GM18909 (cell line): ENCODE measurements at regions not wholly inside any gene's neighbourhood (a gene's known extent, or its start where the extent isn't known, plus 50 kb on each side); places are given as distances from the start of the nearest gene placed in this dataset.

ENCODE experiments used
- ATAC-seq: cut with Tn5 transposase; IDR thresholded peaks from one replicate; pipeline ENCODE4 v1.9.1; 2021; ENCODE audit warnings: mild to moderate bottlenecking; ENCODE audit not compliant: unreplicated experiment, poor library complexity

DNA sequence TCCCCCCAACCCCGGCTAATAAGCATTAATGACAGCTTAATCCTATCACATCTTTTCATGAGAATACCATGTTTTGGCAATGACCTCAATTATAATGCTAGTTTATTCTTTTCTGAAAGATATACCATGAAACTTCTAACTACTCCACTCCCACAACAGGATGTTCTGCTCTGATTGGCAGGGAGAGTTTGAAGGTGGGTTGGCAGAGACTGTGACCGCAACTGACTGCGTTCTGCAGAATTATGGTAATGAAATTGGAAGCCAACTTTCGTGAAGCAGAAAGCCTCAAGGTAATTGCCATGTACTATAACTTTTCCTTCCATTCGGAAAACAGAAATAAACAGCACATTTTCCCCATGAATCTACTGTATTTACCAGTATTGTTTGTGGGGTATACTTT lies 288.2 kb upstream of the SEMA3D start:
- no peak for ATAC-seq

DNA sequence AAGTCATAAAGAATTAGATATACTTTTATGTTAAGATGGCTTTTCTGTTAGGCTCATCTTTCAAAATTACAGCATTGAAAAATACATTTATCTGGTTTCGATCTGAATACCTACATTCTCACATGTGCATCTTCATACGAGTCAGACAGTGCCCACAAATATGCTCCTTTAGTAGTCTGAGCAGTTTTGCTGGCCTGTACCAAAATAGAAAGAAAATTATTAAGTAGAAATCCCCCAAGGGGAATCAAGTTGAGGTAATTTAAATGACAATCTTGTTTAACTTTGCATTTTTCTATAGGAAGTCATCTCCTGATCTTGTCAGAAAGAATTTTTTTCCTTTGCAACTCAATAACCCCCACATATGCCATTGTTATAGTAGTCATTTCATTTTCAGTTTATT lies 287.4 kb upstream of the SEMA3D start:
- peak; percentile 77 for ATAC-seq

DNA sequence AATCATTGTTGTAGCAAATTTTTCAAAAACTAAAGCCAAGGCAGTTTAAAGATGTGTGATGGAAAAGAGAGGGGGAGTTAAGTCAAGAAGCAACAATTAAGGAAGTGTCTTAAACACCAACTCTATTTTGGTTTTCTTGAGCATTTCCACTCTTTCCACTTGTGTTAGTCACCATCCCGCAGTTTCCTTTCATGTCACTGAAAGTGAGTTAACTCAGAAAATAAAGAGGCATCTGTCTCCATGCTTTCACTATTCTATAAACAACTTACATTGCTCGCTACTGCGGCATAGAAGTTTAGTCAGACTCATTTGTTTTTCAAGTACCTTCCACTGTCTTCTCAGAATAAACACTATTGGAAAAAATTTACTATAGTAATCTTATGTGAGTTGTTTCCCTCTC lies 284.9 kb upstream of the SEMA3D start:
- ATAC-seq, result no peak

DNA sequence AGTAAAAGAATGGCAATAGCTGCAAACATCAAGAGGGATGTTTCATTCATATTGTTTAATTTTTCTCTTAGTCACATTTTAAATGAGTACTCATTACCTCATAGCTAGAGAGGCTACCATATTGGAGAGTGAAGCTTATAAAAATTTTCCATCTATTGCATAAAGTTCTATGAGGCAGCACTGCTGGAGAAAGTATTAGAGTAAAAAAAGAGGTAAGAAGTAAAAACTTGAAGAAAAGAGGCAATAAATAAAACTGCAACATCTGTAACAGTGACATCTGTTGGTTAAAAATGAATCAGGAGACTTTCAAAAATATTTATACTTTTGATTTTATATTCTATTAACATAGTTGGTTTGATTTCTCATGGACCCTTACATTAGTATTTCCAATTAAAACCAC lies 284.5 kb upstream of the SEMA3D start:
- no peak for ATAC-seq

DNA sequence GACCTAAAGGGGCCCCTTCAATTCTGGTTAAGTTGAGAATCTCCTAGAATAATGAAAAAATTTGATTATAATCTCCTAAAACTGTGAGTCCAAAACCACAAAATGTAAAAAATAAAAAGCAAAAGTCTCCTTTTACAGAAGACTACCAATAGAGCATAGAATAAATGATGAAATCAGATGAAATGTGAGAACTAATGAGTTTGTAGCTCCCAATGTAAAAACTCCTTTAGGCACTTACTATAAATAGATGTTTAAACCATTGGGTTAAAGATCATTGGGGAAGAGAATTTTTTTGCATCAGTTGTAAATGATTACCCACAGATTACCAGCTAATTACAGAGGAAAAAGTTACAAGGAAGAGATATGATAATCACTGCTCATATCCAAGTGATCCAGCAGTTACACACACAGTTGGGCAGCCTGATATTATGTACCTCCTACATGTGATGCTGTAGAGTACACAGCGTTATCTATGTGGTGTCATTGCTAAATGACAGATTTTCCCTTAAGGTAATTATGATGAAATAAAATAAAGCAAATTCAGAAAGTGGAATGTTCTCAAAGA lies 282.7 kb upstream of the SEMA3D start:
- no peak for ATAC-seq

DNA sequence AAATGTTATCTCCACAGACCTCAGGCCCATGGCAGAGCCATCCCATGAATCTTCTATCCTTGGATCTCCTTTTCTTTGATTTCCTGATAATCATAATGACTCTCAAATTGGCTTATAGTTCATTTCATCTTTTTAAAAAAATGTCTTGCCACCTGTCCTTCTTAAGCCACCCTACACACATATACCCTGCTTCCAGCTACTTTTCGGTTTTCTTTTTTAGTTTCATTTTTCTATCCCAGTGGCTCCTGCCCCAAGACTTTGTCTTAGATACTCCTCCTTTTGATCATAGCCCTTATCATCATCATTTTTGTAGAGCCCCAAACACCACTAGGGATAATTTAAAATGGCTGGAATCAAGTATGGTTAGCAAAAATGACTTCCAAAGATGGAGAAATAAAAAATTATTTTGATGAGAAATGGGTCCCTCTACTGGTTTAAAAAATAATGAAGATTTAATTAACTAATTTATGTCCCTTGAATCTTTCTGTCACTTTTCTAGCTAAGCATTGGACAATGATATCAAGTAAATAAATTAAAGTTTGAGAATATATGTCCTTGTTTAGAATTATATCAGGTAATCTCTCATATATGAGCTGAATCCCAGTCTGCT lies 277.3 kb upstream of the SEMA3D start:
- no peak for ATAC-seq

DNA sequence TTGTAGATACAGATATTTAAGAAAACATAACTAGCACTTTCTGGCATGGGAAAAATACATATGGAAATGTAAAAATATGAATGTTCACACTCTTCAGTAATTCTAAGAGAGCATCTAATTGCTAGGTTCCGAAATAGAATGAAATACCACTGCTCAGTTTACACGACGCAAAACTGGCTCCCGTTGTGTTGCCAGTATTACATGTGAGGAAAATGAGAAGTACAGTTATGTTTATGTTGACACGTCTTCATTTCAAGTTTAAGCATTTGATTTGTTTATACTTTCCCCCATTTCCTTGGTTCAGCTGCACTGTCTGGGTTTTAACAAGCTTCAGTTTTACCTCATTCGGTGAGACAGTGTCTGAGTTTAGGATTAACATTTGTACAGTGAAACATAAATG lies 275.8 kb upstream of the SEMA3D start:
- no peak for ATAC-seq

DNA sequence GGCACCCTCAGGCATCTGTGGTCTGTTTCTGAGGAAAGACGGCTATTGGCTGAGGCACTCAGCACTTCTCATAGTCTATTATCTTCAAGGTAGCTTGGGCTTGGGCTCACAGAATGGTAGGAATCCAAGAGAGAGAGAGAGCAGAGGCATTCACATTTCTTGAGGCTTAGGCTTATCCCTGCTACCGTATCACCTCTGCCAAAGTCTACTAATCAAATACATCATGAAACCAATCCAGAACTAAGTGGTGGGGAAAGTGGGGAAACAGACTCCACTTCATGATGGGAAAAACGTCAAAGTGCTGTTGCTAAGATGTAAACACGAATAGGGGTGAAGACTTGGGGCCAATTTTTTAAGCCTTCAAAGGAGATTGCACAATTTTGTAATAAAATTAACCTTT lies 271.1 kb upstream of the SEMA3D start:
- no peak for ATAC-seq

DNA sequence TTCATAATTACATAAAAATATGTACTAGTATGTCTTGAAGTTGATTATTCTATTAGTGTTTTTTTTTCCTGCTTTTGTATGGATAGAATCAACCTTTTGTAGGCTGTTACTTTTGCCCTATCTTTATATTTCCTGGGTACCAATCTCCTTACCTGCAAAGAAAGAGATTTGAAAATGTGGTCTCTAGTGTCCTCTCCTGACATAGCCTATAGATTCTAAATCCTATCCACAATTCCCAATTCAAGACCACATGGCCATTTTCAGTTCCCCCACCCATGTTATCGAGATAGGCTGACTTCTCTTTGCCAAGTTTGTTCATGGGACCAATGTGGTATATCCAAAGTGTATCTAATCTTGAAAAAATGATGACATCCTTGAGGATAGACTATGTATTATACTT lies 269.4 kb upstream of the SEMA3D start:
- no peak for ATAC-seq

DNA sequence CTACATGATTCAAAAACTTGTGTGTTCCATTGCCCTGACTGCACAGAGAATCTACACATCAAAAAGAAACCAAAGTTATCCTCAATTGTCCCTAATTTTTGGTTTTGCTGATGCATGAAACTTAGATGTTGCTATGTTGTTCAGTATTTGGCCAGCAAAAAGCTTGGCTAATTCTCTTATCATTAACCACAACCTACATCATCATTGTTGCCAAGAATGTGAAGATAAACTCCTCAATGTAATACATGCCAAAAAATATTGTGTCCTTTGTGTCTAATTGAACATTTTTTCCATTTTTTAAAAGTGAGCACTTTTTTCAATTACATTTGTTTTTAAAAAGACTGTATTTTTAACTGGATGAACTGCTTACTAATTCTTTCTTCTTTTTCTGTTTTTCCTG lies 268.0 kb upstream of the SEMA3D start:
- no peak for ATAC-seq

DNA sequence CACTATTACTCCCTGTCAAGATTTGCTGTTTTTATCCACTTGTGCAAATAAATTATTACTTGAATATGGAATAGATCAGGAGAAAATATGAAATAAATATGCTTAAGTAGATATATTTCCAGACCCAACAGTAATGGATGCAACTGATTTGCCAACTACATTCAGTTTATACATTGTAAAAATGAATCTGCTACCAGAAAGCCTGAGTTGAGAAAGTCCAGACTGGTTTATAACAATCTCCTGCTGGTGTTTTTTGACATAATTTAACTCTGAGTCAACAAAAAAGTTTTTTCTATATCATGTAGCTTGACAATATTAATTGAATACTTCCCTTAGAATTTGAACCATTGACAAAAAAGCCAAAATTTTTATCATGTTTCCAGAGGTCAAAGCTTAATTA lies 265.8 kb upstream of the SEMA3D start:
- ATAC-seq, result no peak

DNA sequence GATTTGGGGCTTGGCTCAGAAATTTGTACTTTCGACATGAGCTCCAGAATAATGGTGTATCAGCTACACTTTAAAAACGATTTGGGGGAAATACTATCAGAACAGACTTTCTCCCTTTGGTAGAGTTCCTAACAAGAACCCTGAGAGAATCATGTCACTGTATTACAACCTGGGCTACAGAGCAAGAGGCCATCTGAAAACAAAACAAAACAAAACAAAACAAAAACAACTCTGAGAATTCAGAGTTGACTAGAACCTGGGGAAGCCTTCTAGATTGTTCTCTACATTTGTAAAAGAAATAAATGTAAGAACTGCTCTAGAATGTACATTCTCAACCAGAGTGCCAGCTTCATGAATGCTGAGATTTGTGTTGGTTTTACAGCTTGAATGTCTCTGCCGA lies 262.6 kb upstream of the SEMA3D start:
- ATAC-seq, result no peak

DNA sequence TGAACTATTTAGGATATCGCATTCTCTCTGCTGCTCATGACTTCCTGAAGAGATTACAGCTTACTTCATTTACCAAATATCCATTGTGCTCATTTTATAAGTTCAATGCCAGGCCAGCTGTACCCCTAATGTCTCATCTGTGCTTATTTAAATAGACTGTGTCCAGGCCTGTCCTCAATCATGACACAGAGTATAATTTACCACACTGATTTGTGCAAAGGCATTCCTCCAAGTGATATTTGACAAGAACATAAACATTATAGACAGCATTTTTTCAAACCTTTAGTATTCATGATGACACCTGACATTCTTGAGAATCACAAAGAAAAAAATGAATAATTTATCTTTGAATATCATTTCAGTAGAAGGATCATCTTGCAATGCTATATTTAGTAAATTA lies 260.1 kb upstream of the SEMA3D start:
- ATAC-seq, result no peak

DNA sequence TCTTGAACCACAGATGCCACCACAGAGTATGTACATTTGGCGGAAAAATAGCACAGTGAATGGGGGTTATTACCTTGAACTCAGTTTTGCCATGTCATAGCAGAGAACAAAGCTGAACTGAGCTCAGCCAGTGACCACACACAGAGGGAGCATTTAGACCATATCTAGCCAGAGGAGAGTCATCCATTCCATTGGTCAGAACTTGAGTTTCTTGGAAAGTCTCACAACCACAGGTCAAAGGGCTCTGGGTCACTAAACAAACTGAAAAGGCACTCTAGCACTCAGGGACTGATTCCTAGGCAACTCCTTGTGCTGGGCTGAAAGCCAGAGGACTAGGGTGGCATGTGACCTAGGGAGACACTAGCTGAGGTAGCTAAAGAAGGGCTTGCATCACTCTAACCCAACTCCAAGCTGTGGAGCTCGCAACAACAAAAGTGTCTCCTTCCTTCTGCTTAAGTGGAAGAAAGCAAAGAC lies 239.7 kb upstream of the SEMA3D start:
- ATAC-seq, result no peak

DNA sequence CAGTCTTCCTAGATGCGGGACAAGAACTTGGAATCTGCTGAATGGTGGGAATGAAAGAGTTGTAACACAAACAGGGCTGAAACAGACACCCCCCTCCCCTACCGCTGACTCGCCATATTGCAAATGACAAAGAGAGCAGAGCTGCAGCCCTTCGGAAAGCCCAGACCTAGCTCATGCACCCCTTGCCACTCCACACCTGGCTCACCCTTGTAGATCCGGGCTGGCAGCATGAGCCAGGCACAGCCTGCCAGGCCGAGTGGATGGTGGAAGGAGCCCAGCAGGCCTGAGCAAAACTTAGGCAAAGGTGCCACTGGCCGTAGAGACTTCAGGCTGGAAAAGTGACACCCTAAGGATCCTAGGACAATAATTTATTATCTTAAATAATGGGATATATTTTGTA lies 237.4 kb upstream of the SEMA3D start:
- ATAC-seq, result no peak

DNA sequence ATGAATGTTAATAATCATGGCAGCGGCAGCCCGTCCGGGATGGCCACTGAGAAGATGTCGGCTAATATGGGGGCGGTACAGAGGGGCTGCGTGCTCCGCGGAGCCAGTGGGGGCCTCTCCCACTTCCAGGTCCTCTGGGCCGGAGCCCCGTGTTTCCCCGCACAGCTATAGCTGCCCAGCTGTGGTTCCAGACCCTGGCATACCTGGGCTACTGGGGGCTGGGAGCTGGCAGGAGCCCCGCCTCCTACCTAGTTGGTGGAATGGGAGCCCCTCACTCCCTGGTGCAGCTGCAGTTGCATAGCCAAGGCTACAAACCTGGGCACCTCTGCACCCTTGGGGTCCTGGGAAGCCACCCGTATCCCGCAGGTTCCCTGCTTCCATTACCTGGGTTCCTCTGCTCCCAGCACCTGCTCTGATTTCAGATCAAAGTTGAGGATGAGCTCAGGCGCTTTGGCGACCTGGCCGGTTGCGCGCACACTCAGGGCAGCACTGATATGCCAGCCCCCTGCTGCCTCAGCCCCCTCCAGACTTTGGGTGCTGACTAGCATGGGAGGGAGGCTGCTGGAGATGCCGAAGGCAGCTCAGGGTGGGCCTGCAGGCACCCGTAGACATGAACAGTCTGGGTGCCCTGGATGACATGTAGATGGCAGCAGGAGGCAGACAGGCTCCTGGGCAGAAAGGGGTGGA lies 236.5 kb upstream of the SEMA3D start:
- no peak for ATAC-seq

DNA sequence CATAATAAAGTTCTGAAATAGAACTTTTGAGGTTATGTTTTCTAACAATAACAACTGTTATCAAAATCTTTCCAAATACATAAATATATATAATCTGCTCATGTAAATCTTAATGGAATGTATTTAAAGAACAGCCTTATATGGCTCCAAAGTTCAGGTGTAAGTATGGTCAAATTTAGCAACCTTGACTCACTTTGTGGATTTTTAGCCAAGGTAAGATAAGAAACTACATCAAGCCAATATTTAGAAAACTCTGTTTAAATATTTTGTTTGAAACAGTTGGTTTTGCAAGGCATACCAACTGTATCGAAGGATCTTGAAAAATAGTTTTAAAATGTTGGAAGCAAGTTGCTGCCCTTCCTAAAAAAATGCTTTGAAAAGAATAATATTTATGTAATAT lies 228.9 kb upstream of the SEMA3D start:
- no peak for ATAC-seq

DNA sequence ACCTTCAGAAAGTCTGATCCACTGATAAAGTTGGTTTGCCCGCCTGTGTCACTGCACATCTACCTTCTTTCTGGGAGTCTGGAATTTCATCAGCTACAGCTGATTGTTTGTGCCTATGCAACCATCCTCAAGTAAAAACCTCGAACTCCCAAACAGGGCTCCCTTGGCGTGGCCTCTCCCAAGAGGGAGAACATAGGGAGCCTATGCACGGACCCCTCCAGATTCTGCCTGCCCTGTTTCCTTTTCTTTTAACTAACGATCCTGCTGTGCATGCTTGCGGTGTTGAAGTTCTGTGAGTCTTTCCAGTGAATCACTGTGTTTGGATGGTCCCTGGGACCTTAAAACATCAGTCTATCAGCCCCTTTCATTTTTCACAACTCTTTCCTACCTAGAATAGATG lies 226.9 kb upstream of the SEMA3D start:
- no peak for ATAC-seq

DNA sequence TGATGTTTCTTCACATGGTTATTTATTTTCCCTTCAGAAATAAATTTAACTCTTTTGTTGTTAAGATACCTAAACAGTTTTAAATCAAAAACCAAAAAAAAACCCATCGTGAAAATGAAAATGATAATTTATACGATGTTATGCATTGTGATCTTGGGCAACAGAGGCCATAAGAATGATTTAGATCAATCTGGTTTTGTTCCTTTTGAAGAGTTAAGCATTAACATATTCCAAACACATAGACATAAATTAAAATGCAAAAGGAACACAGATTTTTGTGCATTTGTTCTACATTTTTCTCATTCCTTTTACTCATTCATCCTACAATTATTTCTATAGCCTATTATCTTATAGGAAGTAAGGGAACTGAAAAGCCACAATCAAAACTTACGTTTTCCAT lies 226.1 kb upstream of the SEMA3D start:
- no peak for ATAC-seq

DNA sequence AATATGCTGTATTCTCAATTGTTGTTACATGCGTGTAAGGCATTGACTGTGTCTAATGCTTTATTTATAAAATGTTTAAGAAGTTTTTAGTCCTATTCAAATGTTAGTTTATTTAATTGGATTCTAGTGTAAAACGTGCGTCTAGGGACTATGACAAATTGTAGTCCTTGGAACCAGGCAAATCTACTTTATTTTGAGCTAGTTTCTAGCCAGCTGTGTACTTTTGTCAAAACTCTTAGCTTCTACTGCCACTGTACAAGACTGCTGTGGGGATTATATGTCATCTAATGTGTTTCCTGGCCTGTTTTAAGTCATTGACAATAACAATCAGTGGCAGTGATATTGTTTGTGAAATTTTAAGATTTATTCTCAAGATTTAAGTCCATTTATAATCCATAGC lies 220.5 kb upstream of the SEMA3D start:
- no peak for ATAC-seq

DNA sequence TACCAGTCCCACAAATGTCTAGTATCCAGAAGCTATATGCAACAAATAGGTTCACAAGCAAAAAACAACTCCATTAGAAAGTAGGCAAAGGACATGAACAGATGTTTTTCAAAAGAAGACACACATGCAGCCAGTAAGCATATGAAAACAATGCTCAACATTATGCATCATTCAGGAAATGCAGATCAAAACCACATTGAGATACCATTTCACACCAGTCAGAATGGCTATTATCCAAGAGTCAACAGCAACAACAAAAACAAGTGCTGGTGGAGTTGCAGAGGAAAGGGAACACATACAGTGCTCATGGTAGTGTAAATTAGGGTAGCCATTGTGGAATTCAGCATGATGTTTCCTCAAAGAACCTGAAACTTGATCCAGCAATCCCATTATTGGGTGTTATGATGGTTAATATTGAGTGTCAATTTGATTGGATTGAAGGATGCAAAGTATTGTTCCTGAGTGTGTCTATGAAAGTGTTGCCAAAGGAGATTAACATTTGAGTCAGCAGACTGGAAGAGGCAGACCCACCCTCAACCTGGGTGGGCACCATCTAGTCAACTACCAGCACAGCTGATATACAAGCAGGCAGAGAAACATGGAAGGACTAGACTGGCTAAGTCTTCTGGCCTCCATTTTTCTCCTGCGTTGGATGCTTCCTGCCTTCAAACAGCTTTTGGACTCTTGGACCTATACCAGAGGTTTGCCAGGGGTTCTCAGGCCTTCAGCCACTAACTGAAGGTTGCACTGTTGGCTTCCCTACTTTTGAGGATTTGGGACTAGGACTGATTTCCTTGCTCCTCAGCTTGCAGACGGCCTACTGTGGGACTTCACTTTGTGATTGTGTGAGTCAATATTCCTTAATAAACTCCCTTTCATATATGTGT lies 218.4 kb upstream of the SEMA3D start:
- no peak for ATAC-seq
